Amygdala (tissue), 56 donors: ENCODE measurements at regions not wholly inside any gene's neighbourhood (a gene's known extent, or its start where the extent isn't known, plus 50 kb on each side); places are given as distances from the start of the nearest gene placed in this dataset.

Experiments
- DNase-seq, 56 donors: peaks; one replicate each; lab custom pipeline; 2025; lab: John Stamatoyannopoulos, UW

DNA sequence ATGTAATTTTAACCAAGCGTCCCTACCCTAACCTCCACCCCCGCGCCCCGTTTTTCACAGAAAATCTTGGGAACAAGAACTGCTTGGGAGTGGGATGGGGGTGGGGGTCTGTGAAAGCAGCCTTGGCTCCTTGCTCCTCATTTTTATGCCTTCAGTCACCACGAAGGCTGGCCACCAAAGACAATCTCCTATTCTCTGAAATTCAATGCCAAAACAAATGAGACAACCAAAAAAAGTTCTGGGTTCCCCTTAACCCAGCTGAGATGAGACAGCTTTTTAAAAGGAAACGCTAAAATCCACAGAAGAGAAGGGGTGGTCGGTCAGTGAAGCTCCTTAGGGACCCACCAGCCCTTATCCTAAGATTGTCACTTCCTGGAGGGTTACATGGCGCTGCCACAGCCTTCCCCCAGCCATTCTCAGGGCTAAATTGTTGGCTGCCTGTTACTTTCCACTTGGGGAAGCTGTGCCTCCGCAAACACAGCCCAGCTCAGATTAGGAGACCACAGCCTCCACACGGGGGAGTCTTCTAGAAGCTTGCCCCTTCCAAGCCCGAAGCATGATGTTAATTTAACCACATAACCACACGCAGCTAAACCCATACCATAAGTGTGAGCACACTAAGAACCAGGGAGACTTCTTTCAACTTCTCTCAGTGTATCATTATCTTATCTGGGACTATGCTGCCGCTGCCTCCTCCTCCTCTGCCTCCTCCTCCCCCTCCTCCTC lies 136.3 kb downstream of the FOXD1 start:
- DNase-seq, result no peak

GRCh38 chr5:73311291-73312110 lies 137.1 kb downstream of the FOXD1 start:
- DNase-seq, result no peak

- DNase-seq, result no peak
Observed at GRCh38 chr5:73307645-73308355, 134.8 kb downstream of the TMEM174 start.

- no peak for DNase-seq
Observed at GRCh38 chr5:73306741-73307275, 133.8 kb downstream of the TMEM174 start.

- no peak for DNase-seq
Observed at GRCh38 chr5:73306078-73306719, 133.2 kb downstream of the TMEM174 start.

DNA sequence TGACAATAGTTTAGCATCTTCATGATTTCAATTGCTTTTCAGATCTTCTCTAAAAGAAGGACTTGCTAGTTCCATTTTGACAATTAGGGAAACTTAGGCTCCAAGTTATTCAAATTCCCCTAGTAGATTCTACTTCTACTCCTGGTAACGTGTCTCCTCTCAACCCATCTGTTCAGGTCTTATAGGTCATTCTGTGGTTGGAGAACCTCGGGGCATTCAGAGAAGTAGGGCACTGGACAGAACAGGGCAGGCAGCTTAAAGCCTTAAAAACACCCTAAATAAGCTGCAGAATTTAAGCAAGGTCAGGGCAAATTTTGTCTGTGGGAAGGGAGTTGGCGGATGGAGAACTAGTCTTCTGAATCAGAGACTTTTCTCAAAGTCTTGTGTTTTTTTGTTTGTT lies 132.4 kb downstream of the TMEM174 start:
- no peak for DNase-seq

- DNase-seq, result no peak
Observed at GRCh38 chr5:73304381-73304780, 131.4 kb downstream of the TMEM174 start.

GRCh38 chr5:73303148-73304079 lies 130.4 kb downstream of the TMEM174 start:
- DNase-seq, result no peak

- DNase-seq, result no peak
Observed at GRCh38 chr5:73302797-73303147, 129.8 kb downstream of the TMEM174 start.

- no peak for DNase-seq
Observed at GRCh38 chr5:73301208-73301901, 128.4 kb downstream of the TMEM174 start.

- DNase-seq, result no peak
Observed at GRCh38 chr5:73300337-73301207, 127.6 kb downstream of the TMEM174 start.

DNA sequence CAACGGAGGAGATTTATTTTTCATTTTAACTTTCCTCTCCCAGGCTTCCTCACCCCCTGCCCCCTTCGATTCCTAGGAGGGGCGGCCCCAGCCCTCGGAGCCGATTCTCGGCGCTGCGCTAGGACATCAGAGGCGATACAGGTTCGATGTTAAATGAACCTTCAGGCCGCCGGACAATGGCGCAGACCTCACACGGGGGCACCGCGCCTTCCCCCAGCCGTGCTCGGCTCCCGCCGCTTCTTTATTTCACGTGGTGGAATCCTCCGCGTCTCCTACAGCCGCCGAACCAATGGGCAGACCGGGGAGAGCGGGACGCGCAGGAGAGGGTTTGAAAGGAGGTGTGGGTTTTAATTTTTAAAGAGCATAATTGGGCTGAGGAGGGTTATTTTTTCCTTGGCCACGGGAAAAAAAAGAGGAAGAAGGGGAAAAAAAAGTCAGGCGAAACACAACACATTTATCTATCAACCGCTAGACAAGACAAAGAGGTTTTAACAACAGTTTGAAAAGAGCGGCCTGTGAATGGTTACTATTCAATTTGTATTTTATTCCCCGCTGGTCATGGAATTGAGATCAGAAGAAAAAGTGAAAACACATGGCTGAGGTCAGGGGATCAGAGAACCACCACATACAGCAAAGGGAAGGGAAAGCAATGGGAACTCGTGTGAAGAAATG lies 126.8 kb downstream of the TMEM174 start:
- no peak for DNase-seq

- no peak for DNase-seq
Observed at GRCh38 chr5:73298772-73299630, 126.0 kb downstream of the TMEM174 start.

GRCh38 chr5:73298251-73298771 lies 125.3 kb downstream of the TMEM174 start:
- DNase-seq, result no peak

DNA sequence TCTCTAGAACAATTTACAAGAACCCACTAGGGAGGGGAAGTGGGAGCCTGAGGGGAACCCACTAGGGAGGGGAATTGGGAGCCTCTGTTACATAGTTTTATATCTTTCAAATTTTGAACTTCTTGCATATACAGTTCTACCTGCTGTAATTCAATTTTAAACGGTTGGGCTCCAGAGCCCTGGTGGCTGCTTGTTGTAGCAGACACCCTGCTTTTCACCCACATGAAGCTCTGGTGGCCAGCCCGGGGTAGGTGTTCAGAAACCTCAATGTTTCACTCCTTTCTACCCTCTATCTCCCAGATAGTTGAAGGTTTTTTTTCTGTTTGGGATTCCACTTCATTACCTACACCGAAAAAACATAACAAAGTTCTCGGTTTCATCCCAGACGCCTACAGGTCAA lies 124.4 kb downstream of the TMEM174 start:
- DNase-seq, result no peak

- no peak for DNase-seq
Observed at GRCh38 chr5:73296772-73297171, 123.8 kb downstream of the TMEM174 start.
